GM12873 (cell line): ENCODE measurements at regions not wholly inside any gene's neighbourhood (a gene's known extent, or its start where the extent isn't known, plus 50 kb on each side); places are given as distances from the start of the nearest gene placed in this dataset.

Experiments
- CTCF ChIP-seq: IDR thresholded peaks from 2 replicates; pipeline ENCODE4 v1.5.1; 2012; ENCODE audit warnings: low read depth, mild to moderate bottlenecking, moderate library complexity, low read length, control low read depth; ENCODE audit not compliant: insufficient read depth; ENCODE audit errors: missing control alignments

GRCh38 chr2:11045294-11045693 lies 110.0 kb upstream of the SLC66A3 start:
- no peak for TF ChIP-seq CTCF

- no peak for TF ChIP-seq CTCF
Observed at GRCh38 chr2:11048335-11049008, 106.8 kb upstream of the SLC66A3 start.

GRCh38 chr2:11050565-11050964 lies 104.7 kb upstream of the SLC66A3 start:
- TF ChIP-seq CTCF, result no peak

- no peak for TF ChIP-seq CTCF
Observed at GRCh38 chr2:11051280-11051679, 104.0 kb upstream of the SLC66A3 start.

GRCh38 chr2:11053546-11053945 lies 101.7 kb upstream of the SLC66A3 start:
- TF ChIP-seq CTCF, result no peak

GRCh38 chr2:11054783-11055678 lies 100.2 kb upstream of the SLC66A3 start:
- no peak for TF ChIP-seq CTCF

GRCh38 chr2:11055679-11056215 lies 99.5 kb upstream of the SLC66A3 start:
- TF ChIP-seq CTCF, result no peak
